ENCODE measurements at regions not wholly inside any gene's neighbourhood (a gene's known extent, or its start where the extent isn't known, plus 50 kb on each side); places are given as distances from the start of the nearest gene placed in this dataset.

- DNase-seq (ENCODE audit: extremely low spot score) = no peak
- CTCF ChIA-PET = no interaction called here
- TF ChIP-seq PKNOX1 (IDR thresholded peaks at IDR 0.05) (no peak), CTBP1 (IDR thresholded peaks at IDR 0.05; ENCODE audit: borderline replicate concordance) (no peak), SUZ12 (IDR thresholded peaks at IDR 0.05) (no peak), ARNT (IDR thresholded peaks at IDR 0.05) (no peak), TARDBP (IDR thresholded peaks at IDR 0.05) (no peak), L3MBTL2 (conservative IDR thresholded peaks at IDR 0.05) (no peak), FOXM1 (IDR thresholded peaks at IDR 0.05; ENCODE audit: borderline replicate concordance) (no peak), SP1 (IDR thresholded peaks at IDR 0.05) (no peak), LEF1 (IDR thresholded peaks at IDR 0.05; ENCODE audit: borderline replicate concordance) (no peak), BHLHE40 (IDR thresholded peaks at IDR 0.05; ENCODE audit: borderline replicate concordance) (no peak), ELF4 (IDR thresholded peaks at IDR 0.05) (no peak), HDGF (IDR thresholded peaks at IDR 0.05; ENCODE audit: borderline replicate concordance) (no peak), NFRKB (IDR thresholded peaks at IDR 0.05) (no peak), FOXK2 (IDR thresholded peaks at IDR 0.05) (no peak)
- POLR2A ChIA-PET = no interaction called here
Observed at GRCh38 chr18:78740876-78741275, 238.7 kb upstream of the SALL3 start.

- ChIA-PET CTCF (no interaction called here), POLR2A (no interaction called here)
- no peak for DNase-seq (ENCODE audit: extremely low spot score)
- no peak for TF ChIP-seq ARNT (IDR thresholded peaks at IDR 0.05)
- TF ChIP-seq NFRKB (IDR thresholded peaks at IDR 0.05) = no peak
- TF ChIP-seq SP1 (IDR thresholded peaks at IDR 0.05) = no peak
- no peak for TF ChIP-seq PKNOX1 (IDR thresholded peaks at IDR 0.05)
- TF ChIP-seq HDGF (IDR thresholded peaks at IDR 0.05; ENCODE audit: borderline replicate concordance) = no peak
- TF ChIP-seq BHLHE40 (IDR thresholded peaks at IDR 0.05; ENCODE audit: borderline replicate concordance) = no peak
- TF ChIP-seq FOXK2 (IDR thresholded peaks at IDR 0.05) = no peak
- no peak for TF ChIP-seq ELF4 (IDR thresholded peaks at IDR 0.05)
- no peak for TF ChIP-seq CTBP1 (IDR thresholded peaks at IDR 0.05; ENCODE audit: borderline replicate concordance)
- TF ChIP-seq FOXA1 (IDR thresholded peaks at IDR 0.05) = no peak
- TF ChIP-seq FOXM1 (IDR thresholded peaks at IDR 0.05; ENCODE audit: borderline replicate concordance) = no peak
- no peak for TF ChIP-seq TARDBP (IDR thresholded peaks at IDR 0.05)
- TF ChIP-seq L3MBTL2 (conservative IDR thresholded peaks at IDR 0.05) = no peak
- TF ChIP-seq LEF1 (IDR thresholded peaks at IDR 0.05; ENCODE audit: borderline replicate concordance) = no peak
- TF ChIP-seq SUZ12 (IDR thresholded peaks at IDR 0.05) = no peak
- TF ChIP-seq ZNF384 (IDR thresholded peaks at IDR 0.05) = no peak
Observed at GRCh38 chr18:78741381-78742217, 238.0 kb upstream of the SALL3 start.

- ChIA-PET CTCF (no interaction called here), POLR2A (no interaction called here)
- TF ChIP-seq ELF4 (IDR thresholded peaks at IDR 0.05) (no peak), TARDBP (IDR thresholded peaks at IDR 0.05) (no peak), SP1 (IDR thresholded peaks at IDR 0.05) (no peak), FOXA1 (IDR thresholded peaks at IDR 0.05) (no peak), CTBP1 (IDR thresholded peaks at IDR 0.05; ENCODE audit: borderline replicate concordance) (no peak), L3MBTL2 (conservative IDR thresholded peaks at IDR 0.05) (no peak), FOXM1 (IDR thresholded peaks at IDR 0.05; ENCODE audit: borderline replicate concordance) (no peak), BHLHE40 (IDR thresholded peaks at IDR 0.05; ENCODE audit: borderline replicate concordance) (no peak), FOXK2 (IDR thresholded peaks at IDR 0.05) (no peak), HDGF (IDR thresholded peaks at IDR 0.05; ENCODE audit: borderline replicate concordance) (no peak), NFRKB (IDR thresholded peaks at IDR 0.05) (no peak)
- DNase-seq (ENCODE audit: extremely low spot score) = no peak
Observed at GRCh38 chr18:78742218-78742745, 237.3 kb upstream of the SALL3 start.

- ChIA-PET POLR2A (no interaction called here), CTCF (no interaction called here)
- TF ChIP-seq ELF4 (IDR thresholded peaks at IDR 0.05) (no peak), SP1 (IDR thresholded peaks at IDR 0.05) (no peak), BHLHE40 (IDR thresholded peaks at IDR 0.05; ENCODE audit: borderline replicate concordance) (no peak), FOXA1 (IDR thresholded peaks at IDR 0.05) (no peak), FOXK2 (IDR thresholded peaks at IDR 0.05) (no peak), CTBP1 (IDR thresholded peaks at IDR 0.05; ENCODE audit: borderline replicate concordance) (no peak), SUZ12 (IDR thresholded peaks at IDR 0.05) (no peak), PKNOX1 (IDR thresholded peaks at IDR 0.05) (no peak), LEF1 (IDR thresholded peaks at IDR 0.05; ENCODE audit: borderline replicate concordance) (no peak), NFRKB (IDR thresholded peaks at IDR 0.05) (no peak), FOXM1 (IDR thresholded peaks at IDR 0.05; ENCODE audit: borderline replicate concordance) (no peak), ZNF384 (IDR thresholded peaks at IDR 0.05) (no peak), HDGF (IDR thresholded peaks at IDR 0.05; ENCODE audit: borderline replicate concordance) (no peak), L3MBTL2 (conservative IDR thresholded peaks at IDR 0.05) (no peak), TARDBP (IDR thresholded peaks at IDR 0.05) (no peak), ARNT (IDR thresholded peaks at IDR 0.05) (no peak)
- no peak for DNase-seq (ENCODE audit: extremely low spot score)
Observed at GRCh38 chr18:78743078-78743477, 236.5 kb upstream of the SALL3 start.

- no peak for DNase-seq (ENCODE audit: extremely low spot score)
- CTCF ChIA-PET = no interaction called here
- POLR2A ChIA-PET = no interaction called here
- no peak for TF ChIP-seq FOXM1 (IDR thresholded peaks at IDR 0.05; ENCODE audit: borderline replicate concordance)
- no peak for TF ChIP-seq SUZ12 (IDR thresholded peaks at IDR 0.05)
- no peak for TF ChIP-seq L3MBTL2 (conservative IDR thresholded peaks at IDR 0.05)
- TF ChIP-seq ARNT (IDR thresholded peaks at IDR 0.05) = no peak
- TF ChIP-seq NFRKB (IDR thresholded peaks at IDR 0.05) = no peak
- no peak for TF ChIP-seq HDGF (IDR thresholded peaks at IDR 0.05; ENCODE audit: borderline replicate concordance)
- no peak for TF ChIP-seq SP1 (IDR thresholded peaks at IDR 0.05)
- TF ChIP-seq PKNOX1 (IDR thresholded peaks at IDR 0.05) = no peak
- no peak for TF ChIP-seq FOXA1 (IDR thresholded peaks at IDR 0.05)
- no peak for TF ChIP-seq FOXK2 (IDR thresholded peaks at IDR 0.05)
- no peak for TF ChIP-seq LEF1 (IDR thresholded peaks at IDR 0.05; ENCODE audit: borderline replicate concordance)
Observed at GRCh38 chr18:78751664-78752063, 228.0 kb upstream of the SALL3 start.
